SKM-1 (cell line): ENCODE measurements at regions not wholly inside any gene's neighbourhood (a gene's known extent, or its start where the extent isn't known, plus 50 kb on each side); places are given as distances from the start of the nearest gene placed in this dataset.
A peak's percentile ranks its signal among the peaks of the same experiment; 100 is the strongest.
"Not testable (repeated sequence)": the region's sequence is repeated elsewhere in the genome, so short reads cannot be mapped to it uniquely, and the experiment has no call there.

Experiments
- DNase-seq: peaks from one replicate; lab custom pipeline; 2025; ENCODE audit not compliant: unreplicated experiment; lab: John Stamatoyannopoulos, UW

DNA sequence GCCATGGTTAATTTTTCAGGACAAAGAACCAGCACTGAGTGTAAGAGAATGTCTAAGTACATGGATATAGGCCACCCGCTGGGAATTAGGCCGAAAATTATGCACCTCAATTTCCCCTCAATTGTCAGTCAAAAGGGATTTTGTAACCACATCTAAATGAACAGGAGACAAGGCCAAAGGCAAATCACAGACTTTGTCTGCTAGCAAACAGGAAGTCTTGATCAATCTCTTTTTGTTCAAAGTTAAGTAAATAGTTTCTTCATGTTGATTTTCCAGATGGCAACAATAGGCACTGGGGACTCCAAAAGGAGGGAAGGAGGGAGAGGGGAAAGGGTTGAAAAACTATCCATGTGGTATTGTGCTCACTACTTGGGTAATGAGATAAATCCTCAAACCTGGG, 276.0 kb downstream of the COG6 start:
- no peak for DNase-seq

- DNase-seq: not testable (repeated sequence)
Measured at GRCh38 chr13:39932514-39932913, 277.1 kb downstream of the COG6 start.

- DNase-seq: no peak
Measured at GRCh38 chr13:39935155-39935554, 279.7 kb downstream of the COG6 start.

- no peak for DNase-seq
Measured at GRCh38 chr13:39938596-39938995, 283.1 kb downstream of the COG6 start.

GRCh38 chr13:39941236-39941635, 285.8 kb downstream of the COG6 start:
- DNase-seq: no peak

DNA sequence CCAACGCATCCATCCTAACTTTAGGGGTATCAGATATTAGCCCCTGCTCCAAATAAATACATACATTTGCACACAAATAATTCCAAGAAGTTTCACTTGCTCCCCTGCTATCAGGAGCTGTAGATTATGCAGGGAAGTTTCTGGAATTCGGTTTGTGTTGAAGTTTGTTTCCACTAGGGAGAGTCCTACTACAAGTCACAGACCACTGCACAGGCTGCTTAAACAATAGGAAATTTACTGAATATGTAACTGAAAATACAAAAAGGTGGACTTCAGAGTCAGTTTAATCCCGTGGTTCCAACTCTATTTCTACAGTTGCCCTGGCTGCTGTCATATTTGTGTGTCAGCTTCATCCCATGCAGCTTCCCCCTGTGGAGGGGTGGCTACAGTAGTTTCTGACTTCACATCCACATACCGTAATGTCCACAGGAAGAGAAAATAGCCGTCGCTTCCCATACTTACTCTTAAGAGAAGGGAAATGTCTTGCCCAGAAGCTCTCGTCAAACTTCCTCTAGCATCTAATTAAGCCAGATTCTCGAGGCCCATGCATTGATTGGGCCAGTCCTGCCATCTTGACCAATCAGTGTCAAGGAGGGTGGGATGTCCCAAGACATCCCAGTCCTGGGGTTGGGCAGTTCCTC, 286.6 kb downstream of the COG6 start:
- no peak for DNase-seq

DNA sequence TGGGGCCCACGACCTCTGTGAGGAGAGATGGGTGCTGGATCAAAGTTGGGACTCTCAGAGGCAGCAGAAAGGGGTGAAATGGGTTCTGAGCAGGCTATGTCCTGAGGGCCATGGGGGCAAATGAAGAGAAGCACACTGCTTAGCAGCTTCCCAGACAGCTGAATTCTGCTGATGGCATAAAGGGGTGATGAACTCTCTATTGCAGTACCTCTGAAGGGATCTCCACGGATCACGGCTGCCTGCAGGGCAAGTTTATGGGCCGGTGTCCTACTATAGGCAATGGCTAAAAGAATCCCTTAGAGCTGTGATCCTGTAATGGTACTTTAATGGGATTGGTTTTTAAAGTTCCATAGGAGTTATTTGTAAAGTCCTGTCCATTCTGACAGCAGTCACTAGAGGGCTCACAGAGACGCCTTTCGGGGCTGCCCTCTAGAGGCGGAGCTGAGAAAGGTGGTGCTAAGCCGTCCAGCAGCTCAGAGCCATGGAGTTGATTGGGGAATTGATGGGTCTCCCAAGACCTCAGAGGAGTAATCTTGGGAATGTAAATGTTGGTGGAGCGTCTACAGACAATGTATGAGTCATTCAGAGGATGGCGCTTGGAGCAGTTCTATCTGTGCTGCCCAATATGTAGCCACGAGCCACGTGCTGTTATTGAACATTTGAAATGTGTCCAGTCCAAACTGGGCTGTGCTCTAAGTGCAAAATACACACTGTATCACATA, 287.3 kb downstream of the COG6 start:
- peak; percentile 51 for DNase-seq

- no peak for DNase-seq
Measured at GRCh38 chr13:39943711-39944110, 288.2 kb downstream of the COG6 start.

DNA sequence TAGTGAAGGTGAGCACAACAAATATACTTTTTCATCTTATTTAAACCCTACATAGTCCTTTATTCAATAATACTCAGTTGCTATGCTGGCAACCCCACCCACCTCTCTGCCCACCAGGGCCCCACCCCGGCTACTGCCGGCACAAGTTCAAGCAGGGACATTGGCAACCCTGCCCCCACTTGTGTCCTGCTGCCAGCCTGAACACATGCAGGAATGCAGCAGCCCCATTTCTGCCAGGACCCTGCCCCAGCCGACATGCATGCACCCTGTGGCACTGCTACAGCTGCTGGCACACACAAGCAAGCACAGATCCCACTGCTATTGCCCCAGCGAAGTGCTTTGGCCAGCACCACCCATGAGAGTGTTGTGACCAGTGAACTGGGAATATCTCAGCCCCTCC, 289.8 kb downstream of the COG6 start:
- no peak for DNase-seq

DNA sequence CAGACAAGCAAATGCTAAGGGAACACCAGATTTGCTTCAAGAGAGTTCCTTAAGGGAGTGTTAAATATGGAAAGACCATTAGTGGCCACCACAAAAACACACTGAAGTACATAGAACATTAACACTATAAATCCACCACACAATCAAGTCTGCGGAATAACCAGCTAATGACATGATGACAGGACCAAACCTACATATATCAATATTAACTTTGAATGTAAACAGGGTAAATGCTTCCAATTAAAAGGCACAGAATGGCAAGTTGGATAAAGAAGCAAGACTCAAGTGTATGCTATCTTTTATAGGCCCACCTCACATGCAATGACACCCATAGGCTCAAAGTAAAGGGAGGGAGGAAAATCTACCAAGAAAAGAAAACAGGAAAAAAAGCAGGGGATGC, 291.3 kb downstream of the COG6 start:
- no peak for DNase-seq

- DNase-seq: no peak
Measured at GRCh38 chr13:39951301-39951700, 295.8 kb downstream of the COG6 start.

DNA sequence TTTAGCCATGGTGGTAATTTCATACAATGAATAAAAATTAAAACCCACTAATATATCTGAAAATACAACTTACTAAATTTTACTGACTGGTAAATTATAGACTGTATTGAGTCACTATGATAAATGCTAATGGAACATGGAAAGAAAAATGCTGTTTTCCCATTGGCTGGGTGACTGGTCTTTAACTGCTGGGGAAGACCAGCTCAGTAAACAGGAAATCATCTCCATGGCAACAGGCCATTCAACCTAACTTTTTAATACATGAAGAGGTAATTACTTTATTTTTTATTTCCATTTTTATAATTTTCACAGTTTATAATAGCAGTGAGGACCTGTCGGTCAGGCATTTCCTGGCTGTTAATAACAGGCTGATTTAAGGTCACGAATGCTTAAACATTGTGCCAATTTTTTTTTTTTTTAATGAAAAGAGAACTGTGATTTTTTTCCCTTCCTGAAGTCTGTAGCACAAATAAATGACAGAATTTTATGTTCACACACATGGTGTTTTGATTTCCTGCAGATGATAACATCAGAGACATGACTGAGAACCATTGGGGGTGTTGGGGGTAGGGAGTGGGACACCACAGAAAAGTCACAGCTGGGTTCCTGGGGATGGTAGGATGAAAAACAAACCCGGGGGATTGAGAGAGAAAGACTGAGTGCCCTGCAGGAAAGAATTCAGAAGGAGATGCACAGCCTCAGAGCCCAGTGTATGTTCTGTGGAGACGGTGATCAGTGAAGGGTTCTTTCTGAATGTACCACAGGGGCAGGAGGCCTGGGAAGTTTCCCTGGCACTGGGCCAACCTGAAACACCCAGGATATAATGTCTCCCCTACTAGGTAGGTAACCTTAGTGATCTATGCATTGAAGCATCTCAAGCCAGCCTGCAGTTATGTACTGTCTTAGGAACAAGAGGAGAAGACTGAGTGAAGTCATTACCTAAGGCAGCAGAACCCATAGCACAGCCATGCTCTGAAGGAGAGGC, 297.1 kb downstream of the COG6 start:
- DNase-seq: no peak

DNA sequence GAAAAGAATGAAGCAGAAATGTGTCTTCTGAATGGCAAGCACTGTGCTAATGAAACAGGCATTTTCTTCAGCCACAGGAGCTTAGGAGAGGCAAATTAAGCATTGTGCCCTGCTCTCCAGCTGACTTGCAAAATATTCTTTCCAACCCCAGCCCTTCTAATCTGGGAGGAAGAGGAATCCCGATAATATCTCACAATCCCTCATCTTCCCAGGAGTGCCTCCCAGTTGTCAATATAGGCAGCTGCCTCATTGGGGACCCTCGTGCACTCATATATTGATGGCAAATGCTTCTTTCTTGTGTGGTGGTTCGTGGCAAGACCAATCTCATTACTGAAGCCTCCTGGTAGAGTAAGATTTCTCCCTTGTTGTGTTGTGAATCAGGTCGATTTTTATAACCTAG, 299.0 kb downstream of the COG6 start:
- DNase-seq: no peak

DNA sequence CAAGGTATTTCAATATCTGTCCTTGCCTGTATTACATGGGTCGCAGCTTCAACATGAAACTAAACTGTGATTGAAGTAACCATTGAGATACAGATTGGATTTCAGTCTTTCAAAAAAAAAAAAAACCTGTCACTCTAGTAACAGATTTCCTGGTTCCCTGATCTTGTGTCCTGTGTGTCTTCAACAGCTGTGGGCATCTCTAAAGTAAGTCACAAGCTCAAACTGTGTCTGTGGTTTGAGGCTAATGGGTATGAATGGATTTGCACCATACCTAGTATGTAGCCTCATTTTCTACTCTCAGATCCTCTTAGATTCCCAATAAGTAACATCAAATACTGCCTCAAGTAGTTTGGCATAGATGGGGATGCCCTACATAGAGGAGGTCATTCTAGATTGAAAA, 300.1 kb downstream of the COG6 start:
- no peak for DNase-seq

GRCh38 chr13:39956036-39956435, 300.6 kb downstream of the COG6 start:
- no peak for DNase-seq

- DNase-seq: no peak
Measured at GRCh38 chr13:39957868-39958677, 302.6 kb downstream of the COG6 start.

DNA sequence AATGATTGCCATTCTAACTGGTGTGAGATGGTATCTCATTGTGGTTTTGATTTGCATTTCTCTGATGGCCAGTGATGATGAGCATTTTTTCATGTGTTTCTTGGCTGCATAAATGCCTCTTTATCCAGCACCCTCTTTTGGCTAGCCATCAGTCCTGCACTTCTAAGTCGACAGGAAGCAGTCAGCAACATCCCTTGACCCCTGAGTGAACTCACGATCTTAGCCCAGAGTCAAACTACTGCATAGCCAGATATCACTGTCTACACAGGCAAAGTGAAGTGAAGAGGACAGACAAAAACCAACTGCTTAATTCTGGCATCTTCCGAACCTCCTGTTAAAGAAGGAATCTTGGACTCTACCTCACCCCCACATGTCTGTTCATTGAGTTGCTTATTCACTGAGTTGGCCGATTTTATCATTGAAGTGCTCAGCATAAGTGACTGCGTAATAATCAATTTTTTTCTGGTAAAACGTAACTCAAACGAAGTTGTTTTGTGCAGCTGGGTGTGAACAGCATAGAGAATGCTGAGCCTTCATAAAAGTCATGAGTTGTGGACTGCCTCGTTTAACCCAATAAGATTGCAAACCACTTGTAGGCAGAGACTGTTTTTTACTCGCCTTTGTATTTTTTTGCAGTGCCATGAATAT, 304.2 kb downstream of the COG6 start:
- no peak for DNase-seq

DNA sequence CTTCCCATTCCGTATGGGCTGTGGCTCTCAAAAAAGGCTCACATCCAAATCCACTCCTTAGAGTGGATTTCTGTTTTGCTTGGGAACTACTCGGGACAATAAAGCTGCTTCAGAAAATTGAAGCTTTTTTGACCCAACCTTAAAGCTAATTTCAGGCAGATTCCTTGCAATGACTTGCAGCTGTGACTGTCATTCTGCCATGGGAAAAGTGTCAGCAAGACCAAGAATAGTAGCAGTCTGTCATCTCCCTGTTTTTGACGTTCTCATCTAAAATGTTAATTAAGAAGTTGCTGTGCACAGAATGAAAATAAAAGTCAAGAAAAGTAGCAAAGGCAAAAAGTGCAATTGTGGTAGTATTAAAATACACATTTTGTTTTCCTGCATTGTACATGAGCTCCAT, 304.7 kb downstream of the COG6 start:
- DNase-seq: no peak

DNA sequence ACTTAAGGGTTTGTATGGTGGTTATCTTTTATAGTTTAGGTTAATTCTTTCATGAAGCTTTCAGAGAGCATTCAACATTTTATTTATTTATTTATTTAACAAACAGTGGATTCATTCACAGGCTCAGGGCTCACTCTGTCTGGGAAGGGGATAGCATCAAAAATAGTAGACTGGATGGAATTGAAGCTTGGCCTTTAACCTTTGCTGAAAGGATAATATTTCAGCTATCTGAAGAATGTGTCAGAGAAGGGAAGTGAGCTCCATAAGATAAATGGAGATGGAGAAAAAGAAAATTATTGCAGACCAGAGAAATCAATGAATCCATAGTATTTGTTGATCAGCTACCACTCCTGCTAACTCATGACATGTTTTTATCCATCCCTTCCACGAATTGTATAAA, 305.6 kb downstream of the COG6 start:
- DNase-seq: no peak

GRCh38 chr13:39963612-39964011, 308.1 kb downstream of the COG6 start:
- DNase-seq: no peak
